Loucy (cell line): ENCODE measurements at regions not wholly inside any gene's neighbourhood (a gene's known extent, or its start where the extent isn't known, plus 50 kb on each side); places are given as distances from the start of the nearest gene placed in this dataset.

Experiments used
- H2AFZ ChIP-seq: fragments of 200-600 bp; sonication (generic); 2 replicates; pipeline ENCODE4 v1.6.0; 2016; ENCODE audit warnings: antibody characterized with exemption, mild to moderate bottlenecking, low read length, moderate library complexity
- H3F3A ChIP-seq: fragments of 200-600 bp; 2 replicates; pipeline ENCODE4 v1.6.0; 2016; ENCODE audit warnings: antibody characterized with exemption, low read depth, mild to moderate bottlenecking
- H3K27me3 ChIP-seq: fragments of 200-600 bp; sonication (generic); 2 replicates; pipeline ENCODE4 v1.6.1; 2014; ENCODE audit warnings: low read length, mild to moderate bottlenecking; ENCODE audit not compliant: insufficient read depth, poor library complexity, severe bottlenecking
- H3K36me3 ChIP-seq: fragments of 200-600 bp; sonication (generic); 2 replicates; pipeline ENCODE4 v1.6.1; 2016; ENCODE audit warnings: low read length; ENCODE audit not compliant: insufficient read depth
- H3K4me1 ChIP-seq: fragments of 200-600 bp; sonication (generic); 2 replicates; pipeline ENCODE4 v1.5.1; 2014; ENCODE audit warnings: low read length, mild to moderate bottlenecking; ENCODE audit not compliant: insufficient read depth, poor library complexity, severe bottlenecking
- H3K4me2 ChIP-seq: fragments of 200-600 bp; sonication (generic); 2 replicates; pipeline ENCODE4 v1.6.0; 2014; ENCODE audit warnings: antibody characterized with exemption, low read length, low read depth, mild to moderate bottlenecking; ENCODE audit not compliant: poor library complexity, severe bottlenecking
- H3K4me3 ChIP-seq: fragments of 200-600 bp; sonication (generic); 2 replicates; pipeline ENCODE4 v1.5.1; 2014; ENCODE audit warnings: low read length, mild to moderate bottlenecking, mixed read lengths; ENCODE audit not compliant: poor library complexity, severe bottlenecking
- H3K79me2 ChIP-seq: fragments of 200-600 bp; sonication (generic); 2 replicates; pipeline ENCODE4 v1.6.1; 2014; ENCODE audit warnings: low read length; ENCODE audit not compliant: insufficient read depth
- H3K9ac ChIP-seq: fragments of 200-600 bp; sonication (generic); 2 replicates; pipeline ENCODE4 v1.6.0; 2014; ENCODE audit warnings: mild to moderate bottlenecking, low read depth, low read length, moderate library complexity; ENCODE audit not compliant: poor library complexity, severe bottlenecking
- H3K9me2 ChIP-seq: fragments of 200-600 bp; sonication (generic); replicated peaks from 2 replicates; pipeline ENCODE4 v1.6.1; 2016; ENCODE audit warnings: low read depth, low read length, mixed read lengths
- H3K9me3 ChIP-seq: fragments of 200-600 bp; sonication (generic); 2 replicates; pipeline ENCODE4 v1.6.1; 2014; ENCODE audit warnings: mild to moderate bottlenecking, antibody characterized with exemption, low read length, low read depth; ENCODE audit not compliant: insufficient read depth
- H4K20me1 ChIP-seq: fragments of 200-600 bp; sonication (generic); 2 replicates; pipeline ENCODE4 v1.6.0; 2014; ENCODE audit warnings: antibody characterized with exemption, low read length, mild to moderate bottlenecking; ENCODE audit not compliant: insufficient read depth, poor library complexity, severe bottlenecking
- EZH2phosphoT487 ChIP-seq: fragments of 200-600 bp; IDR thresholded peaks from 2 replicates; pipeline ENCODE4 v1.6.1; 2018; ENCODE audit warnings: antibody characterized with exemption, mild to moderate bottlenecking, moderate library complexity, borderline replicate concordance
- TF ChIP-seq, protein P1 (sequence below): fragments of 200-600 bp; sonication (generic); conservative IDR thresholded peaks from 2 replicates; pipeline ENCODE4 v1.5.1; 2014; ENCODE audit warnings: mild to moderate bottlenecking, antibody characterized with exemption, low read length

DNA sequence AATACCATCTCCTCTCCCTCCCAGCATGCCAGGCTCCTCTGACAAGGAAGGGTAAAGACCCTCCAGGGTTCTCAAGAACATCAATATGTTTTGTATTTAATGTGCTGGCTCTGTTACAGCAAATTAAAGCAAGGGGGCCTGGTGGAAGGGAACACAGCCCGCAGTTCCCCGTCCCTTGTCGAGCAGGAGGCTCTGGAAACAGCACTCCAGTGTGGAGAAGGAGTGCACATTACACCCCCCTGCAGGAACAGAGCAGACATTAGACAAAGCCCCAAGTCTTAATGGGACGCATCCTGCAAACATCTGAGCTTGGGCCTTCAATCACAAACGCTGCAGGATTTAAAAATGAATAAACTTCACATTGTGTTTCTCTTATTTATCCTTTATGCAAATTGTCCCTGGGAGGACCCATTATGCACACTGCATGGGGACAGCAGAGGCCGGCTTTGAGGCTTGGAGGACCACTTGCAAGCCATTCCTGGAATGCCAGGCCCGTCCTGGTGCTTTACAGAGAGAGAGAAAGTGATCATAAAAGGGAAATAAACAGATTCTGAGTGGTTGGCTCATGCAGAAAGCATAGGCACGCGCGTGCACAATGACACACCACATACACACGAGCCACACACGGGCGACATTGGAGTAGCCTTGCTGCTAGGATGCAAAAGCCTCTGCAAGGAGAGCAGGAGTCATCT, 328.7 kb downstream of the SMAD2 start:
- Histone ChIP-seq H3K9me2 (no peaks in the 10 kb centered on the region), H3K9ac (no peak overlapping the region), H4K20me1 (no peaks in the 10 kb centered on the region), H3K27me3 (no peaks in the 10 kb centered on the region), H3K4me2 (no peak overlapping the region), H3K79me2 (no peaks in the 10 kb centered on the region), H3K4me3 (no peak overlapping the region), H3K36me3 (no peaks in the 10 kb centered on the region), H3K4me1 (no peaks in the 10 kb centered on the region), H3K9me3 (no peaks in the 10 kb centered on the region), H3F3A (no peaks in the 10 kb centered on the region), H2AFZ (no peak overlapping the region)
- TF ChIP-seq, protein P1, sequence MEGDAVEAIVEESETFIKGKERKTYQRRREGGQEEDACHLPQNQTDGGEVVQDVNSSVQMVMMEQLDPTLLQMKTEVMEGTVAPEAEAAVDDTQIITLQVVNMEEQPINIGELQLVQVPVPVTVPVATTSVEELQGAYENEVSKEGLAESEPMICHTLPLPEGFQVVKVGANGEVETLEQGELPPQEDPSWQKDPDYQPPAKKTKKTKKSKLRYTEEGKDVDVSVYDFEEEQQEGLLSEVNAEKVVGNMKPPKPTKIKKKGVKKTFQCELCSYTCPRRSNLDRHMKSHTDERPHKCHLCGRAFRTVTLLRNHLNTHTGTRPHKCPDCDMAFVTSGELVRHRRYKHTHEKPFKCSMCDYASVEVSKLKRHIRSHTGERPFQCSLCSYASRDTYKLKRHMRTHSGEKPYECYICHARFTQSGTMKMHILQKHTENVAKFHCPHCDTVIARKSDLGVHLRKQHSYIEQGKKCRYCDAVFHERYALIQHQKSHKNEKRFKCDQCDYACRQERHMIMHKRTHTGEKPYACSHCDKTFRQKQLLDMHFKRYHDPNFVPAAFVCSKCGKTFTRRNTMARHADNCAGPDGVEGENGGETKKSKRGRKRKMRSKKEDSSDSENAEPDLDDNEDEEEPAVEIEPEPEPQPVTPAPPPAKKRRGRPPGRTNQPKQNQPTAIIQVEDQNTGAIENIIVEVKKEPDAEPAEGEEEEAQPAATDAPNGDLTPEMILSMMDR = no peak
- no peak for TF ChIP-seq EZH2phosphoT487

DNA sequence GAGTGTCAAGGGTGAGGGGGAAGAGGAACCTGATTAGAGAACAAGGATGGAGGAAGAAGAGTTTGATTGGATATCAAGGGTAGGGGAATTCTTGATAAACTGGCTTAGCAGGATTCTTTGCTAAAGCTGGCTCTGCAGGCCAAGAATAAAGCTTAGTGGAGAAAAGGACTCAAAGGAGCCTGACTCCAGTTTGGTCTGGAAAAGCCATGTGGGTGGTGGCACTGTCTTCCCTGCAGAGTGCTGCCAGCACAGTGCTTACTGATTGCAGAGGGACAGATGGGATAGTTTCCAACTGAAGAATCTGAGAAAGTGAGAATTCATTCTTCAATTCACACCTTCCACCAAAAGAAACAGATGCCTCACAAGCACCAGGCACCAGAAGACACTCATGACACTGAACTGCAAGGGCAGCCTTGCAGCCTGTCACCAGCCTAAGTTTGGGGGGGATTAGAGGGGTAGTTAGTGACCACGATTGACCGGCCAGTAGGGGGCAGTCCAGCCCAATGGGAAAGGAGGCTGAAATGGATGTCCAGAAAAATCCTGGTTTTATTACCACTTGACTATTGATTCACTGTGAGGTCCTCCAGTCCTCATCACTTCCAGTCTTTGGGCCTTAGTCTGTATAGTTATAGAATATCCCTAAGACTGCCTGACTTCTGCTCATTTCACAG, 334.5 kb downstream of the SMAD2 start:
- Histone ChIP-seq H3K9me2 (no peaks in the 10 kb centered on the region), H3K36me3 (no peaks in the 10 kb centered on the region), H3K9ac (no peak overlapping the region), H4K20me1 (no peaks in the 10 kb centered on the region), H3K4me2 (no peak overlapping the region), H3K4me1 (peaks cover 4% of the 10 kb centered on the region), H3K9me3 (no peaks in the 10 kb centered on the region), H3K4me3 (no peak overlapping the region), H2AFZ (no peak overlapping the region), H3K79me2 (no peaks in the 10 kb centered on the region), H3K27me3 (no peaks in the 10 kb centered on the region), H3F3A (no peaks in the 10 kb centered on the region)
- TF ChIP-seq EZH2phosphoT487 = no peak
- TF ChIP-seq, protein P1 = peak; percentile 64

DNA sequence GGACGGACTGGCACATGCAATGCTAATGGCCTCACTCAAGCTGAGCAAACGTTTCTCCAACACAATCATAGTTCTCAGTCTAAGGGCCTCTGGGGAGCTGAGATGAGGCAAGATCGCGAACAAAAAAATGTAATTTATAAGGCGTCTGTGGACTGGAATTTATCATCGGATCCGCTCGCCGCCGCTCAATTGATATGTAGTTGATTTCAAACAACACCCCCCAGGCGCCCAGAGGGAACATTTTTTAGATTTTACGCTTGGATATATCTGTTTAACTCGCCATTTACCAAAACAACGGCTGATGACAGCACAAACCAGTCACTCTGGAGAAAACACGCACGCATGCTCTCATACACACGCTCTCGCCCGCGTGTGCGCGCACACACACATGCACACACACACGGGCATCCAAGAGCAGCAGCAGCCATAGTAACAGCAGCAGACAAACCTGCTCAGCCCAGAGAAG, 335.8 kb downstream of the SMAD2 start:
- no peaks in the 10 kb centered on the region for H3K27me3 ChIP-seq
- H4K20me1 ChIP-seq = no peaks in the 10 kb centered on the region
- H3K4me3 ChIP-seq = no peak overlapping the region
- H3K9ac ChIP-seq = no peak overlapping the region
- no peaks in the 10 kb centered on the region for H3K9me3 ChIP-seq
- no peaks in the 10 kb centered on the region for H3K36me3 ChIP-seq
- H3F3A ChIP-seq = no peaks in the 10 kb centered on the region
- H2AFZ ChIP-seq = no peak overlapping the region
- peaks cover 4% of the 10 kb centered on the region for H3K4me1 ChIP-seq
- no peaks in the 10 kb centered on the region for H3K79me2 ChIP-seq
- no peak for TF ChIP-seq EZH2phosphoT487
- TF ChIP-seq, protein P1 = no peak
- H3K9me2 ChIP-seq = no peaks in the 10 kb centered on the region
- H3K4me2 ChIP-seq = no peak overlapping the region
